ENCODE measurements at regions not wholly inside any gene's neighbourhood (a gene's known extent, or its start where the extent isn't known, plus 50 kb on each side); places are given as distances from the start of the nearest gene placed in this dataset.
"Not testable (repeated sequence)": the region's sequence is repeated elsewhere in the genome, so short reads cannot be mapped to it uniquely, and the experiment has no call there.

DNA sequence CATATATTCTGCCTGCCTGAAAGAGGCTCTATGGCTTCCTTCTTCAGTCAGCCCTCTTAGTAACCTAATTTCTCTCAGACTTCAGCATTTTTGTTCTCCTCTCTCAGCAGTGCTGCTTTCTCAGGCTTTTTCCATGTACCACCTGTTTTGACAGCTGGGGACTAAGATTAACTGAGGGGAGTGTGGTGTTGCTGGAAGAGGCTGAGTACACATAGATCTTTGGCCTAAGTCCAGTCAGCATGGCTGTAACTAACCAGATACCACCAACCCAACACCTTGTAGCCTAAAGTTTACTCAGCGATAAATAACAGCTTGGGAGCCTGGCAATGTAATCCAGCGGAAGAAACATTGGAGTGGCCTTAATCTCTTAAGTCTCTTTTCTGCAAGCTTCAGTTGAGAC, 85.5 kb downstream of the RTL3 start:
- no peak for DNase-seq
- Mint-ChIP-seq H3K9me3 (ENCODE audit: unreplicated experiment) (no peaks in the 10 kb centered on the region), H3K27me3 (ENCODE audit: unreplicated experiment) (no peaks in the 10 kb centered on the region), H3K27ac (ENCODE audit: unreplicated experiment) (no peak overlapping the region), H3K36me3 (ENCODE audit: unreplicated experiment) (no peaks in the 10 kb centered on the region), H3K4me3 (ENCODE audit: unreplicated experiment) (no peak overlapping the region), H3K4me1 (ENCODE audit: low read depth, unreplicated experiment) (no peaks in the 10 kb centered on the region)
- TF ChIP-seq, protein P1, sequence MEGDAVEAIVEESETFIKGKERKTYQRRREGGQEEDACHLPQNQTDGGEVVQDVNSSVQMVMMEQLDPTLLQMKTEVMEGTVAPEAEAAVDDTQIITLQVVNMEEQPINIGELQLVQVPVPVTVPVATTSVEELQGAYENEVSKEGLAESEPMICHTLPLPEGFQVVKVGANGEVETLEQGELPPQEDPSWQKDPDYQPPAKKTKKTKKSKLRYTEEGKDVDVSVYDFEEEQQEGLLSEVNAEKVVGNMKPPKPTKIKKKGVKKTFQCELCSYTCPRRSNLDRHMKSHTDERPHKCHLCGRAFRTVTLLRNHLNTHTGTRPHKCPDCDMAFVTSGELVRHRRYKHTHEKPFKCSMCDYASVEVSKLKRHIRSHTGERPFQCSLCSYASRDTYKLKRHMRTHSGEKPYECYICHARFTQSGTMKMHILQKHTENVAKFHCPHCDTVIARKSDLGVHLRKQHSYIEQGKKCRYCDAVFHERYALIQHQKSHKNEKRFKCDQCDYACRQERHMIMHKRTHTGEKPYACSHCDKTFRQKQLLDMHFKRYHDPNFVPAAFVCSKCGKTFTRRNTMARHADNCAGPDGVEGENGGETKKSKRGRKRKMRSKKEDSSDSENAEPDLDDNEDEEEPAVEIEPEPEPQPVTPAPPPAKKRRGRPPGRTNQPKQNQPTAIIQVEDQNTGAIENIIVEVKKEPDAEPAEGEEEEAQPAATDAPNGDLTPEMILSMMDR (IDR thresholded peaks at IDR 0.05; ENCODE audit: partially characterized antibody, unreplicated experiment) = no peak

- no peaks in the 10 kb centered on the region for H3K4me1 Mint-ChIP-seq (ENCODE audit: low read depth, unreplicated experiment)
- H3K4me3 Mint-ChIP-seq (ENCODE audit: unreplicated experiment) = no peak overlapping the region
- H3K27me3 Mint-ChIP-seq (ENCODE audit: unreplicated experiment) = no peaks in the 10 kb centered on the region
- no peak for DNase-seq
- H3K9me3 Mint-ChIP-seq (ENCODE audit: unreplicated experiment) = no peaks in the 10 kb centered on the region
- H3K36me3 Mint-ChIP-seq (ENCODE audit: unreplicated experiment) = no peaks in the 10 kb centered on the region
- no peak overlapping the region for H3K27ac Mint-ChIP-seq (ENCODE audit: unreplicated experiment)
- TF ChIP-seq, protein P1 (IDR thresholded peaks at IDR 0.05; ENCODE audit: partially characterized antibody, unreplicated experiment) = no peak
Measured at GRCh38 chrX:78571849-78572248, 87.3 kb downstream of the RTL3 start.

GRCh38 chrX:78555401-78555980, 103.6 kb downstream of the RTL3 start:
- Mint-ChIP-seq H3K36me3 (ENCODE audit: unreplicated experiment) (no peaks in the 10 kb centered on the region), H3K4me1 (ENCODE audit: low read depth, unreplicated experiment) (no peaks in the 10 kb centered on the region), H3K27me3 (ENCODE audit: unreplicated experiment) (no peaks in the 10 kb centered on the region), H3K27ac (ENCODE audit: unreplicated experiment) (no peak overlapping the region), H3K4me3 (ENCODE audit: unreplicated experiment) (no peak overlapping the region), H3K9me3 (ENCODE audit: unreplicated experiment) (no peaks in the 10 kb centered on the region)
- no peak for DNase-seq
- TF ChIP-seq, protein P1 (IDR thresholded peaks at IDR 0.05; ENCODE audit: partially characterized antibody, unreplicated experiment) = no peak

DNA sequence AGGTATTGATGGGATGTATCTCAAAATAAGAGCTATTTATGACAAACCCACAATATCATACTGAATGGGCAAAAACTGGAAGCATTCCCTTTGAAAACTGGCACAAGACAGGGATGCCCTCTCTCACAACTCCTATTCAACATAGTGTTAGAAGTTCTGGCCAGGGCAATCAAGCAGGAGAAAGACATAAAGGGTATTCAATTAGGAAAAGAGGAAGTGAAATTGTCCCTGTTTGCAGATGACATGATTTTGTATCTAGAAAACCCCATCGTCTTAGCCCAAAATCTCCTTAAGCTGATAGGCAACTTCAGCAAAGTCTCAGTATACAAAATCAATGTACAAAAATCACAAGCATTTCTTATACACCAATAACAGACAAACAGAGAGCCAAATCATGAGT, 106.5 kb downstream of the RTL3 start:
- H3K27me3 Mint-ChIP-seq (ENCODE audit: unreplicated experiment); H3K4me1 Mint-ChIP-seq (ENCODE audit: low read depth, unreplicated experiment): not testable (repeated sequence)

GRCh38 chrX:78548012-78548411, 111.1 kb downstream of the RTL3 start:
- Mint-ChIP-seq H3K36me3 (ENCODE audit: unreplicated experiment) (no peaks in the 10 kb centered on the region), H3K4me1 (ENCODE audit: low read depth, unreplicated experiment) (no peaks in the 10 kb centered on the region), H3K4me3 (ENCODE audit: unreplicated experiment) (no peak overlapping the region), H3K27ac (ENCODE audit: unreplicated experiment) (no peak overlapping the region), H3K27me3 (ENCODE audit: unreplicated experiment) (no peaks in the 10 kb centered on the region), H3K9me3 (ENCODE audit: unreplicated experiment) (no peaks in the 10 kb centered on the region)
- no peak for DNase-seq
- TF ChIP-seq, protein P1 (IDR thresholded peaks at IDR 0.05; ENCODE audit: partially characterized antibody, unreplicated experiment) = no peak

More for the DNA sequence above, 106.5 kb downstream of the RTL3 start:
- H3K36me3 Mint-ChIP-seq (ENCODE audit: unreplicated experiment); DNase-seq; H3K9me3 Mint-ChIP-seq (ENCODE audit: unreplicated experiment); H3K27ac Mint-ChIP-seq (ENCODE audit: unreplicated experiment); H3K4me3 Mint-ChIP-seq (ENCODE audit: unreplicated experiment): not testable (repeated sequence)

Measured in glutamatergic neuron (in vitro differentiated cells).